ENCODE measurements at regions not wholly inside any gene's neighbourhood (a gene's known extent, or its start where the extent isn't known, plus 50 kb on each side); places are given as distances from the start of the nearest gene placed in this dataset.

DNA sequence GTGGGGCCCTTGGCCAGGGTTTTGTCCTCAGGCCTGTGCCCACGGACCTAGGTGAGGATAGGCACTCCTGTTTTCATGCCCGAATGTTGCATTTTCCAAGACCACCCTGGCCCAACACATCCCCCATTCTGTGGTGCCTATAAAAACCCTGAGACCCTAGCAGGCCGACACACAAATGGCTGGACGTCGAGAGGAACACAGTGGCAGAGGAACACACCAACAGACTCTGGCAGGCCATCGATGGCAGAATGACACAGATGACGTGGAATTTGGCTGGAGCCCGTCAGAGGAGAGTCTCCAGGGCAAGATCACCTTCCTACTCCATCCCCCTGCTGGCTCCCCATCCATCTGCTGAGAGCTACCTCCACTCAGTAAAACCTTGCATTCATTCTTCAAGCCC lies 898.8 kb downstream of the ANKRD7 start:
- ATAC-seq = no peak
- no peak for DNase-seq (ENCODE audit: low spot score)
- H3K27ac Mint-ChIP-seq = no peak overlapping the region; the same call in 1 of the 2 replicates

More for the DNA sequence above, 898.8 kb downstream of the ANKRD7 start:
- no peaks in the 10 kb centered on the region for H3K27me3 ChIP-seq (ENCODE audit: insufficient read depth)
- H3K4me3 ChIP-seq = no peak overlapping the region
- H3K4me1 ChIP-seq (ENCODE audit: insufficient read depth) = peaks cover 21% of the 10 kb centered on the region
- Mint-ChIP-seq H3K9me3 (no peaks in the 10 kb centered on the region; the same call in 2 of the 3 replicates), H3K4me3 (no peak overlapping the region), H3K27me3 (ENCODE audit: insufficient read depth, low read depth, poor library complexity) (no peaks in the 10 kb centered on the region), H3K36me3 (ENCODE audit: low read depth) (peaks cover 9% of the 10 kb centered on the region; the same call in 2 of the 3 replicates), H3K4me1 (peaks cover 22% of the 10 kb centered on the region)
- no peak overlapping the region for H3K4me2 ChIP-seq
- H4K20me1 ChIP-seq (replicated peaks; ENCODE audit: insufficient read depth) = no peaks in the 10 kb centered on the region
- no peak overlapping the region for H3K27ac ChIP-seq (ENCODE audit: low read depth)
- H3K36me3 ChIP-seq (ENCODE audit: insufficient read depth) = no peaks in the 10 kb centered on the region
- H2AFZ ChIP-seq = no peak overlapping the region
- TF ChIP-seq POLR2AphosphoS5 (IDR thresholded peaks at IDR 0.05; ENCODE audit: low read depth) = no peak
- no peak for TF ChIP-seq EZH2phosphoT487 (IDR thresholded peaks at IDR 0.05; ENCODE audit: unreplicated experiment)
- TF ChIP-seq, protein P1, sequence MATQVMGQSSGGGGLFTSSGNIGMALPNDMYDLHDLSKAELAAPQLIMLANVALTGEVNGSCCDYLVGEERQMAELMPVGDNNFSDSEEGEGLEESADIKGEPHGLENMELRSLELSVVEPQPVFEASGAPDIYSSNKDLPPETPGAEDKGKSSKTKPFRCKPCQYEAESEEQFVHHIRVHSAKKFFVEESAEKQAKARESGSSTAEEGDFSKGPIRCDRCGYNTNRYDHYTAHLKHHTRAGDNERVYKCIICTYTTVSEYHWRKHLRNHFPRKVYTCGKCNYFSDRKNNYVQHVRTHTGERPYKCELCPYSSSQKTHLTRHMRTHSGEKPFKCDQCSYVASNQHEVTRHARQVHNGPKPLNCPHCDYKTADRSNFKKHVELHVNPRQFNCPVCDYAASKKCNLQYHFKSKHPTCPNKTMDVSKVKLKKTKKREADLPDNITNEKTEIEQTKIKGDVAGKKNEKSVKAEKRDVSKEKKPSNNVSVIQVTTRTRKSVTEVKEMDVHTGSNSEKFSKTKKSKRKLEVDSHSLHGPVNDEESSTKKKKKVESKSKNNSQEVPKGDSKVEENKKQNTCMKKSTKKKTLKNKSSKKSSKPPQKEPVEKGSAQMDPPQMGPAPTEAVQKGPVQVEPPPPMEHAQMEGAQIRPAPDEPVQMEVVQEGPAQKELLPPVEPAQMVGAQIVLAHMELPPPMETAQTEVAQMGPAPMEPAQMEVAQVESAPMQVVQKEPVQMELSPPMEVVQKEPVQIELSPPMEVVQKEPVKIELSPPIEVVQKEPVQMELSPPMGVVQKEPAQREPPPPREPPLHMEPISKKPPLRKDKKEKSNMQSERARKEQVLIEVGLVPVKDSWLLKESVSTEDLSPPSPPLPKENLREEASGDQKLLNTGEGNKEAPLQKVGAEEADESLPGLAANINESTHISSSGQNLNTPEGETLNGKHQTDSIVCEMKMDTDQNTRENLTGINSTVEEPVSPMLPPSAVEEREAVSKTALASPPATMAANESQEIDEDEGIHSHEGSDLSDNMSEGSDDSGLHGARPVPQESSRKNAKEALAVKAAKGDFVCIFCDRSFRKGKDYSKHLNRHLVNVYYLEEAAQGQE (IDR thresholded peaks at IDR 0.05; ENCODE audit: unreplicated experiment) = no peak
- no peak for TF ChIP-seq ZNF331 (CRISPR knock-in tag; IDR thresholded peaks at IDR 0.05; ENCODE audit: low read depth)
- TF ChIP-seq CREB1 (CRISPR knock-in tag; IDR thresholded peaks at IDR 0.05; ENCODE audit: low read depth) = no peak
- no peak for TF ChIP-seq NANOG (IDR thresholded peaks at IDR 0.05; ENCODE audit: borderline replicate concordance)
- TF ChIP-seq EZH2 (IDR thresholded peaks at IDR 0.05; ENCODE audit: low read depth, unreplicated experiment) = no peak
- no peak for TF ChIP-seq JUNB (IDR thresholded peaks at IDR 0.05; ENCODE audit: unreplicated experiment)
- TF ChIP-seq, protein P2, sequence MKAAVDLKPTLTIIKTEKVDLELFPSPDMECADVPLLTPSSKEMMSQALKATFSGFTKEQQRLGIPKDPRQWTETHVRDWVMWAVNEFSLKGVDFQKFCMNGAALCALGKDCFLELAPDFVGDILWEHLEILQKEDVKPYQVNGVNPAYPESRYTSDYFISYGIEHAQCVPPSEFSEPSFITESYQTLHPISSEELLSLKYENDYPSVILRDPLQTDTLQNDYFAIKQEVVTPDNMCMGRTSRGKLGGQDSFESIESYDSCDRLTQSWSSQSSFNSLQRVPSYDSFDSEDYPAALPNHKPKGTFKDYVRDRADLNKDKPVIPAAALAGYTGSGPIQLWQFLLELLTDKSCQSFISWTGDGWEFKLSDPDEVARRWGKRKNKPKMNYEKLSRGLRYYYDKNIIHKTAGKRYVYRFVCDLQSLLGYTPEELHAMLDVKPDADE (IDR thresholded peaks at IDR 0.05) = no peak
- TF ChIP-seq, protein P3, sequence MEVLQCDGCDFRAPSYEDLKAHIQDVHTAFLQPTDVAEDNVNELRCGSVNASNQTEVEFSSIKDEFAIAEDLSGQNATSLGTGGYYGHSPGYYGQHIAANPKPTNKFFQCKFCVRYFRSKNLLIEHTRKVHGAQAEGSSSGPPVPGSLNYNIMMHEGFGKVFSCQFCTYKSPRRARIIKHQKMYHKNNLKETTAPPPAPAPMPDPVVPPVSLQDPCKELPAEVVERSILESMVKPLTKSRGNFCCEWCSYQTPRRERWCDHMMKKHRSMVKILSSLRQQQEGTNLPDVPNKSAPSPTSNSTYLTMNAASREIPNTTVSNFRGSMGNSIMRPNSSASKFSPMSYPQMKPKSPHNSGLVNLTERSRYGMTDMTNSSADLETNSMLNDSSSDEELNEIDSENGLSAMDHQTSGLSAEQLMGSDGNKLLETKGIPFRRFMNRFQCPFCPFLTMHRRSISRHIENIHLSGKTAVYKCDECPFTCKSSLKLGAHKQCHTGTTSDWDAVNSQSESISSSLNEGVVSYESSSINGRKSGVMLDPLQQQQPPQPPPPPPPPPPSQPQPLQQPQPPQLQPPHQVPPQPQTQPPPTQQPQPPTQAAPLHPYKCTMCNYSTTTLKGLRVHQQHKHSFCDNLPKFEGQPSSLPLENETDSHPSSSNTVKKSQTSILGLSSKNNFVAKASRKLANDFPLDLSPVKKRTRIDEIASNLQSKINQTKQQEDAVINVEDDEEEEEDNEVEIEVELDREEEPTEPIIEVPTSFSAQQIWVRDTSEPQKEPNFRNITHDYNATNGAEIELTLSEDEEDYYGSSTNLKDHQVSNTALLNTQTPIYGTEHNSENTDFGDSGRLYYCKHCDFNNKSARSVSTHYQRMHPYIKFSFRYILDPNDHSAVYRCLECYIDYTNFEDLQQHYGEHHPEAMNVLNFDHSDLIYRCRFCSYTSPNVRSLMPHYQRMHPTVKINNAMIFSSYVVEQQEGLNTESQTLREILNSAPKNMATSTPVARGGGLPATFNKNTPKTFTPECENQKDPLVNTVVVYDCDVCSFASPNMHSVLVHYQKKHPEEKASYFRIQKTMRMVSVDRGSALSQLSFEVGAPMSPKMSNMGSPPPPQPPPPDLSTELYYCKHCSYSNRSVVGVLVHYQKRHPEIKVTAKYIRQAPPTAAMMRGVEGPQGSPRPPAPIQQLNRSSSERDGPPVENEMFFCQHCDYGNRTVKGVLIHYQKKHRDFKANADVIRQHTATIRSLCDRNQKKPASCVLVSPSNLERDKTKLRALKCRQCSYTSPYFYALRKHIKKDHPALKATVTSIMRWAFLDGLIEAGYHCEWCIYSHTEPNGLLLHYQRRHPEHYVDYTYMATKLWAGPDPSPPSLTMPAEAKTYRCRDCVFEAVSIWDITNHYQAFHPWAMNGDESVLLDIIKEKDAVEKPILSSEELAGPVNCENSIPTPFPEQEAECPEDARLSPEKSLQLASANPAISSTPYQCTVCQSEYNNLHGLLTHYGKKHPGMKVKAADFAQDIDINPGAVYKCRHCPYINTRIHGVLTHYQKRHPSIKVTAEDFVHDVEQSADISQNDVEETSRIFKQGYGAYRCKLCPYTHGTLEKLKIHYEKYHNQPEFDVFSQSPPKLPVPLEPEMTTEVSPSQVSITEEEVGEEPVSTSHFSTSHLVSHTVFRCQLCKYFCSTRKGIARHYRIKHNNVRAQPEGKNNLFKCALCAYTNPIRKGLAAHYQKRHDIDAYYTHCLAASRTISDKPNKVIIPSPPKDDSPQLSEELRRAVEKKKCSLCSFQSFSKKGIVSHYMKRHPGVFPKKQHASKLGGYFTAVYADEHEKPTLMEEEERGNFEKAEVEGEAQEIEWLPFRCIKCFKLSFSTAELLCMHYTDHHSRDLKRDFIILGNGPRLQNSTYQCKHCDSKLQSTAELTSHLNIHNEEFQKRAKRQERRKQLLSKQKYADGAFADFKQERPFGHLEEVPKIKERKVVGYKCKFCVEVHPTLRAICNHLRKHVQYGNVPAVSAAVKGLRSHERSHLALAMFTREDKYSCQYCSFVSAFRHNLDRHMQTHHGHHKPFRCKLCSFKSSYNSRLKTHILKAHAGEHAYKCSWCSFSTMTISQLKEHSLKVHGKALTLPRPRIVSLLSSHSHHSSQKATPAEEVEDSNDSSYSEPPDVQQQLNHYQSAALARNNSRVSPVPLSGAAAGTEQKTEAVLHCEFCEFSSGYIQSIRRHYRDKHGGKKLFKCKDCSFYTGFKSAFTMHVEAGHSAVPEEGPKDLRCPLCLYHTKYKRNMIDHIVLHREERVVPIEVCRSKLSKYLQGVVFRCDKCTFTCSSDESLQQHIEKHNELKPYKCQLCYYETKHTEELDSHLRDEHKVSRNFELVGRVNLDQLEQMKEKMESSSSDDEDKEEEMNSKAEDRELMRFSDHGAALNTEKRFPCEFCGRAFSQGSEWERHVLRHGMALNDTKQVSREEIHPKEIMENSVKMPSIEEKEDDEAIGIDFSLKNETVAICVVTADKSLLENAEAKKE (CRISPR knock-in tag; IDR thresholded peaks at IDR 0.05) = no peak
- TF ChIP-seq, protein P4, sequence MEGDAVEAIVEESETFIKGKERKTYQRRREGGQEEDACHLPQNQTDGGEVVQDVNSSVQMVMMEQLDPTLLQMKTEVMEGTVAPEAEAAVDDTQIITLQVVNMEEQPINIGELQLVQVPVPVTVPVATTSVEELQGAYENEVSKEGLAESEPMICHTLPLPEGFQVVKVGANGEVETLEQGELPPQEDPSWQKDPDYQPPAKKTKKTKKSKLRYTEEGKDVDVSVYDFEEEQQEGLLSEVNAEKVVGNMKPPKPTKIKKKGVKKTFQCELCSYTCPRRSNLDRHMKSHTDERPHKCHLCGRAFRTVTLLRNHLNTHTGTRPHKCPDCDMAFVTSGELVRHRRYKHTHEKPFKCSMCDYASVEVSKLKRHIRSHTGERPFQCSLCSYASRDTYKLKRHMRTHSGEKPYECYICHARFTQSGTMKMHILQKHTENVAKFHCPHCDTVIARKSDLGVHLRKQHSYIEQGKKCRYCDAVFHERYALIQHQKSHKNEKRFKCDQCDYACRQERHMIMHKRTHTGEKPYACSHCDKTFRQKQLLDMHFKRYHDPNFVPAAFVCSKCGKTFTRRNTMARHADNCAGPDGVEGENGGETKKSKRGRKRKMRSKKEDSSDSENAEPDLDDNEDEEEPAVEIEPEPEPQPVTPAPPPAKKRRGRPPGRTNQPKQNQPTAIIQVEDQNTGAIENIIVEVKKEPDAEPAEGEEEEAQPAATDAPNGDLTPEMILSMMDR (conservative IDR thresholded peaks at IDR 0.05; ENCODE audit: low read depth in 2 of 2) = no peak
- TF ChIP-seq ZNF114 (CRISPR knock-in tag; IDR thresholded peaks at IDR 0.05) = no peak
- TF ChIP-seq STAT1 (IDR thresholded peaks at IDR 0.05; ENCODE audit: unreplicated experiment) = no peak
- no peaks in the 10 kb centered on the region for H3F3A ChIP-seq (replicated peaks; ENCODE audit: low read depth)
- no peaks in the 10 kb centered on the region for H3K79me2 ChIP-seq (replicated peaks; ENCODE audit: insufficient read depth)
- H3K9me2 ChIP-seq (ENCODE audit: insufficient read depth) = no peaks in the 10 kb centered on the region

Measured in GM23338 (cell line).